ENCODE measurements at regions not wholly inside any gene's neighbourhood (a gene's known extent, or its start where the extent isn't known, plus 50 kb on each side); places are given as distances from the start of the nearest gene placed in this dataset.
"Not testable (repeated sequence)": the region's sequence is repeated elsewhere in the genome, so short reads cannot be mapped to it uniquely, and the experiment has no call there.

- TF ChIP-seq, protein P1, sequence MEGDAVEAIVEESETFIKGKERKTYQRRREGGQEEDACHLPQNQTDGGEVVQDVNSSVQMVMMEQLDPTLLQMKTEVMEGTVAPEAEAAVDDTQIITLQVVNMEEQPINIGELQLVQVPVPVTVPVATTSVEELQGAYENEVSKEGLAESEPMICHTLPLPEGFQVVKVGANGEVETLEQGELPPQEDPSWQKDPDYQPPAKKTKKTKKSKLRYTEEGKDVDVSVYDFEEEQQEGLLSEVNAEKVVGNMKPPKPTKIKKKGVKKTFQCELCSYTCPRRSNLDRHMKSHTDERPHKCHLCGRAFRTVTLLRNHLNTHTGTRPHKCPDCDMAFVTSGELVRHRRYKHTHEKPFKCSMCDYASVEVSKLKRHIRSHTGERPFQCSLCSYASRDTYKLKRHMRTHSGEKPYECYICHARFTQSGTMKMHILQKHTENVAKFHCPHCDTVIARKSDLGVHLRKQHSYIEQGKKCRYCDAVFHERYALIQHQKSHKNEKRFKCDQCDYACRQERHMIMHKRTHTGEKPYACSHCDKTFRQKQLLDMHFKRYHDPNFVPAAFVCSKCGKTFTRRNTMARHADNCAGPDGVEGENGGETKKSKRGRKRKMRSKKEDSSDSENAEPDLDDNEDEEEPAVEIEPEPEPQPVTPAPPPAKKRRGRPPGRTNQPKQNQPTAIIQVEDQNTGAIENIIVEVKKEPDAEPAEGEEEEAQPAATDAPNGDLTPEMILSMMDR (IDR thresholded peaks at IDR 0.05; ENCODE audit: borderline replicate concordance, control extremely low read depth, extremely low read depth, insufficient read depth, missing control alignments): no peak
- DNase-seq (ENCODE audit: low spot score): no peak
- in situ Hi-C loops (cut with MboI; ENCODE audit: low sequenced_read_pairs, unreplicated experiment): no loop called here
Measured at GRCh38 chr6:51314965-51315364, 496.3 kb downstream of the TFAP2B start.

DNA sequence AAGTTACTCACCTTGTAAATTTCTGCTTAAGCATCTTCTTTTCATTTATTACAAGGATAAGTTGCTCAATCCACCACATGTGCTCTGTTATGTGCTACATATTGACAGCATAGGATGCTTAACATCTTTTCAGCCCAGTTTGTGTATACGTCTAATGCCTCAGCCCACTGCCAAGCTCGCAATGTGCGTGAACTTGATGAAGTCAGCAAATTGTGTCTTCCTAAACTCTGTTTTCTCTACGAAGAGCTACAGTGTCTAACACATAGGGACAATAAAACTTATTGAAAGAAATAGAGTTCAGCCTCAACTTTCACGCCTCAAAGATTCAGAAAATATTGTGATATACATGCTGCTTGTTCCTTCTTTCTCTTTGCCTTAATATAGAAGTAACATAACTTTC, 500.0 kb downstream of the TFAP2B start:
- DNase-seq (ENCODE audit: low spot score): no peak
- in situ Hi-C loops (cut with MboI; ENCODE audit: low sequenced_read_pairs, unreplicated experiment): no loop called here
- TF ChIP-seq, protein P1 (IDR thresholded peaks at IDR 0.05; ENCODE audit: borderline replicate concordance, control extremely low read depth, extremely low read depth, insufficient read depth, missing control alignments): no peak

DNA sequence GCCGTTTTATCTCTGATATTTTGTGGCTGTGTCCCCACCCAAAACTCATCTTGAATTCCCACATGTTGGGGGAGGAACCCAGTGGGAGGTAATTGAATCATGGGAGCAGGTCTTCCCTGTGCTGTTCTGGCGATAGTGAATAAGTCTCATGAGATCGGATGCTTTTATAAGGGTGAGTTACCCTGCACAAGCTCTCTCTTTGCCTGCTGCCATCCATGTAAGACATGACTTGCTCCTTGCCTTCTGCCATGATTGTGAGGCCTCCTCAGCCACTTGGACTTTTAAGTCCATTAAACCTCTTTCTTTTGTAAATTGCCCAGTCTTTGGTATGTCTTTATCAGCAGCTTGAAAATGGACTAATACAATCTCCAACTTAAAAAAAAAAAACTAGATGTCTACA, 502.8 kb downstream of the TFAP2B start:
- DNase-seq (ENCODE audit: low spot score); in situ Hi-C loops (cut with MboI; ENCODE audit: low sequenced_read_pairs, unreplicated experiment): not testable (repeated sequence)

DNA sequence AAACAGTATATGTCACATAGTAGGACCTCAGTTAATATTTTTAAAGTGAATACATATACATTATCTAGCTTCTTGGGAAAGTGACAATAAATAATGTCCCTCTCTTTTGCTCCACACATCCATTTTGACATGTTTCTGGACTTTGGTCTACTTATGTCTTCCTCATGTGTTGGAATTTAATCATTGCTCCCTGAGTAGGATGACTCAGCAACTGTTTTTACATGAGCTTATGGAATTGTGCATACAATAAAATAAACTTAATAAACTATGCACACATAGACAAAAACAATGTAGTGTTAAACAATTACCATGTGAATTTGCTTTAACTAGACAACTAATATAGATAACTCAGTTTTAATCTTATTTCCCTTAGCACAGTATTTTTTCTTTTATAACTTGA, 503.8 kb downstream of the TFAP2B start:
- no peak for DNase-seq (ENCODE audit: low spot score)
- in situ Hi-C loops (cut with MboI; ENCODE audit: low sequenced_read_pairs, unreplicated experiment): no loop called here
- TF ChIP-seq, protein P1 (IDR thresholded peaks at IDR 0.05; ENCODE audit: borderline replicate concordance, control extremely low read depth, extremely low read depth, insufficient read depth, missing control alignments): no peak

DNA sequence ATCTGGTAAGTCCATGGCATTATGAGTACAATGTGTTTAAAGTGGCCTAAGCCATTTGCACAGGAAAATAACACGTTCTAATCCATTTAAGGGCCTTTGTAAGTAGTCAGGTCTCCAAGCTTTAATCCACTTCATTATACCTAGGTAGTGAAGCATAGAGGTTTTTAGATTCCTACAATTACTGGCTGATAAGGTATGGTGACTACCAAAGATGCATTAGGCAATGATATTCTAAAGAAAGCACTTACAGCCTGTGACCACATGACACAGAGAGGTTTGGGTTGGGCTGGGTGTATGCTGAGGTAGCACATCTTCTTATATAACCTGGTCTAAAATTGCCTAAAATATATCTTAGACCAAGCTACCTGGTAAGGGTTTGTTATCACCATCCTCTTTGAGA, 504.4 kb downstream of the TFAP2B start:
- no peak for DNase-seq (ENCODE audit: low spot score)
- TF ChIP-seq, protein P1 (IDR thresholded peaks at IDR 0.05; ENCODE audit: borderline replicate concordance, control extremely low read depth, extremely low read depth, insufficient read depth, missing control alignments): no peak
- in situ Hi-C loops (cut with MboI; ENCODE audit: low sequenced_read_pairs, unreplicated experiment): no loop called here

DNA sequence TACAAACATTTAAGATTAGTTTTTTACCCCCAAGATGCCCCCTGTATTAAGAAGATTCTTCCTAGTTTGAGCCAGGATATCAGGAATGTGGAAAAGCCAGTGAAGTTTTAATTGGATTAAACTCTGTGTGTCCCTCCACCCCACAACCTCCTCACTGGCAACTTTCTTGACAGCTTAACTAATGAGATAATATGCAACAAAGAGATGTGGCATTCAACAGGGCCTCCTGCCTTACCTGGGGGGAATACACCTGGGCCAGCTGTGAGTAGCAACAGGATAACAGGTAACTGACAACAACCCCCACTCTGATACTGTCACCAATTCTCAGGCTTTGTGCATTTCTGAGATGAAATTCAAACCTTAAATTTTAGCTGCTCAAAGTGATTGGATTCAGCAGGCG, 512.3 kb downstream of the TFAP2B start:
- TF ChIP-seq, protein P1 (IDR thresholded peaks at IDR 0.05; ENCODE audit: borderline replicate concordance, control extremely low read depth, extremely low read depth, insufficient read depth, missing control alignments): no peak
- DNase-seq (ENCODE audit: low spot score): no peak
- in situ Hi-C loops (cut with MboI; ENCODE audit: low sequenced_read_pairs, unreplicated experiment): no loop called here

DNA sequence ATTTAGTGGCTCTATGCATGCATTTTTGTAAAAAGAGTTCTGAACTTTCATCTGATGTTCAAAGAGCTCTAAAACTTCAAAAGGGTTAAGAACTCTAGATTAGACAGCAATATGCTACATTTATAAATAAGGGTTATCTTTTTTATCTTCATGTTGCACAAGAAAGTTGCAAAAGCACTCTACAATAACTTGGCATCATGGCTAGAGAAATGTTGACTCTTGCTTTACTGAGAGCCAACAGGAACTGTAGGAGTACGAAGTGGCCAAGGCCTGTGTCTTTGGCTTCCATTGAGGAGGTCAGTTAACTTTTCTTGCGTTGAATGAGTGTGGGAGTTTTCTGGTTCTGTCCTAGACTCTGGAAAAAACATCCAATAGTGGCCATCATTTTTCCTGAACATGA, 516.9 kb downstream of the TFAP2B start:
- TF ChIP-seq, protein P1 (IDR thresholded peaks at IDR 0.05; ENCODE audit: borderline replicate concordance, control extremely low read depth, extremely low read depth, insufficient read depth, missing control alignments): no peak
- in situ Hi-C loops (cut with MboI; ENCODE audit: low sequenced_read_pairs, unreplicated experiment): no loop called here
- no peak for DNase-seq (ENCODE audit: low spot score)

All from GM13976 (cell line).